ENCODE measurements at regions not wholly inside any gene's neighbourhood (a gene's known extent, or its start where the extent isn't known, plus 50 kb on each side); places are given as distances from the start of the nearest gene placed in this dataset.

- TF ChIP-seq GATA2 (IDR thresholded peaks at IDR 0.05; ENCODE audit: low read depth, low read length) = no peak
- no peak for TF ChIP-seq GATA3 (IDR thresholded peaks at IDR 0.05; ENCODE audit: low read depth, low read length)
These were observed 357.8 kb upstream of the JARID2 start for GRCh38 chr6:14887986-14888574.
